ENCODE measurements at regions not wholly inside any gene's neighbourhood (a gene's known extent, or its start where the extent isn't known, plus 50 kb on each side); places are given as distances from the start of the nearest gene placed in this dataset.
A peak's percentile ranks its signal among the peaks of the same experiment; 100 is the strongest.

DNA sequence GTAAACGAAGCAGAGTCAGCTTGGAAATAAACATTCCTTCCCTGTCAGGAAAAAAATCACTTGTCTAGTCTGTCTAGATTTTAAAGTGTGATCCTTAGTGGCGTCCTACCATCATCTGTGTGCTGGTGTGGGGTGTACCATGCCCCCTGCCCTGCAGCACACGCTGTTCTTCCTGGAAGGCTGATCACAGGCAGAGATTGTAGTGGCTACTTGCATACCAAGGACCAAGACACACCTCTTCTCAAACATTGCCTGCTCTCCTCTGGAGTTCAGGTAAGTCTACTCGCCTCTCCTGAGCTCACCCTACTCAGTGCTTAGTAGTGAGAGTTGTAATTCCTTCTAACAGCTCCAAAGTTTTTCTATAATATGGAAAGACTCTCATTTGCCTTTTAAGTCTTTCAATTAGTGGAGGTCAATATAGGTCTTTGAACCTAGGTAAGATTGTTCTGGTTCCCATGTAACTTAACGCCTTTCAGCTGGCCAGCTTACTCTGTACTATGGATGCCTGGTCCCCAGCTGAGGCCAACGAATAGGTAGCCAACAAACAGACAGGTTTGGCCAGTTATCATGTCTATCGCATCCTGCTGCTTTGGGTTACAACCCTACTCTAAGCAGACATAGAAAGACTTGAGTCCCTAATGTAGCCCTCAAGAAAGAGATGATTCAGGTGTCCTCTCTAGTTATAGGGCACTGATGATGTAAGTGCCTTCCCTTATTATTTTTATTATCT lies 55.4 kb downstream of the XCL1 start:
- in situ Hi-C loops (cut with HindIII; ENCODE audit: low pct_unique_long_range_greater_than_20kb, low sequenced_read_pairs), result no loop called here
- DNase-seq (ENCODE audit: low read depth), result no peak

DNA sequence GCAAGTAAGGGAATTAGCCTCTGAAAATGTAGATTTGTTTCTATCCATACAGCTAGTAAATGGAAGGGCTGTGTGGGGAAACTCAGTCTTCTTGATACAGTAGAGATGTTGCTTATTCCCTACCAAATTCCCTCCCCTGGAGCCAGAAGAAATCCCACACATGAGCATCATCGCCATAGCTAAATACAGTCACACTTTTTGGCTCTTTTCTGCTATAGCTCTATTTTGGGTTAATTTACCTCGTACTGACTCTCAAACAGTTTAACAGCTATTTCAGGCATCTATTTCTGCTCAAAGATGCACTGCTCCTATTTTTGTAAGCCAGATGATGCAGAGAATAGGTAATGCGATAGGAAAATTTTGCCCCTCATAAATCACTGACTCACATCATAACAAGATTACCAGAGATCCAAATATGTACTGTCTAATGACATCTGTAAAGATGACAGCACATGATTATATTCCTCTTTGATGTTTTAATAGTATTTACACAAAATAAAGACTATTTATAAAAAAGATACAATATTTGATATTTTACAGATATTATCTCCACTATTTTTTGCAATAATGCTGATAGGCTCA lies 58.6 kb downstream of the XCL1 start:
- no peak for DNase-seq (ENCODE audit: low read depth)
- in situ Hi-C loops (cut with HindIII; ENCODE audit: low pct_unique_long_range_greater_than_20kb, low sequenced_read_pairs), result no loop called here

DNA sequence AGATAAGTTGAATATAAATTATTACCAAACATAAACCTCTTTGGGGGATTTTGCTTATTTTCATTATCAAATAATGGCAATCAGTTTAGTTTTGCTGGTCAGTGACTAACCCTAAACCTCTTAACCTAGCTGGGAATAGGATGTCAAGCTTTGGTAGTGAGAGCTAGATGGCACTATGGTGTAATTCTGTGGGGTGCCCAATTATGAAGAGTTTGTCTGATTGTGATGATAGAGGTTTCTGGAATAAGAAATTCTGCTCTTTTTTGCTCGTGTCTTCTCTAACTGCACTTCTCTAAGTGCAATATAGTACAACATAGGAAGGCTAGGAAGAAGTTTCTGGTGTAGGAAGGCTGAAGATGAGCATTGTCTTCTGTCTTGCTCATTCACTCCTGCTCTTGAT lies 59.8 kb downstream of the XCL1 start:
- in situ Hi-C loops (cut with HindIII; ENCODE audit: low pct_unique_long_range_greater_than_20kb, low sequenced_read_pairs), result no loop called here
- peak; percentile 35 for DNase-seq (ENCODE audit: low read depth)

DNA sequence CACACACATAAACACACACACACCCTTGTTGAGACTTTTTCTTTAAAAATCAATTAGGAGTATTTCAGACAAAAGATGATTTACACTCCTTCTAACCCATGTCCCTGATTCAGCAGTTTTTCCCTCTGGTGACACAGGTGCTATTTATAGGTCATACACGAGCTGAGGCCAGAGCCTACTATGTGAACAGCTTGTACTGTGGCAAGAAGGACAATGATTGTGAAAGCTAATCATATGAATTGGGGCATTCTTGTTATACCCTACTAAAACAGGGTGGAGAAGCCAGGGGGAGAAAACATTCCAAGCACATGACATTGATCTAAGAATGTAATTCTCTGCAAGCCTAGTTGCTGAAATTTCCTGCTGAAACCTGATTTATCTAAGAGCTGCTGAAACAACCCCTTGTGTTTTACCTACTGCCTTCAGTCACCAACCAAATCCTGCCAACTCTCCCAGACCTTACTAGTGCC lies 60.3 kb downstream of the XCL1 start:
- peak; percentile 37 for DNase-seq (ENCODE audit: low read depth)
- in situ Hi-C loops (cut with HindIII; ENCODE audit: low pct_unique_long_range_greater_than_20kb, low sequenced_read_pairs), result no loop called here

DNA sequence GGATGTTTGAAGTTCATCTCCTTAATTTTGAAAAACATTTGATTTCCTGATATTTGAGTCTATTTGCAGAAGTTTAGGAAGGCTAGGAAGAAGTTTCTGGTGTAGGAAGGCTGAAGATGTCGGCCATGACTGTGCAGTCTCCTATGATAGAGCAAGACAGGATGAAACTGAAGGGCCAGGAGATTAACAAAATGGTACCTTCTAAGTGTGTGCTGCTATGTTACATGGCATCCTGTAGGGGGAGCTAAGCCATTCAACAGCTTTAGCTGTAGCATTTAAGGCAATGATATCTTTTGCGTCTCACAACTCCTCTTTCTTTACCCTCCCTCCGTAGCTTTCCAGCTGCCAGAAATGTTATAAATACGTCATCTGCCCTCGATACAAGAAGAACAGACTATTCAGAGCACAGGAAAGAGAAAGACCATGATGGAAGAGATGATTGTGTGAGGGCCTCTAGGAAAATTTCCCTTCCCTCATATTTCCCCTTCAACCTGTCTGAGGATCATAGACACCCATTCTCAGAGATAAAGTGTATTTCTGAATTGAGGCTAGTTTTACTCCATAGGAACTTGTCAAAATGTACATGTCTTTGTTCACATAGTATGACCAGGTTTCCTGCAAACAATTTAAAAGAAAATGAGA lies 61.1 kb downstream of the XCL1 start:
- DNase-seq (ENCODE audit: low read depth), result peak; percentile 19
- in situ Hi-C loops (cut with HindIII; ENCODE audit: low pct_unique_long_range_greater_than_20kb, low sequenced_read_pairs), result no loop called here

DNA sequence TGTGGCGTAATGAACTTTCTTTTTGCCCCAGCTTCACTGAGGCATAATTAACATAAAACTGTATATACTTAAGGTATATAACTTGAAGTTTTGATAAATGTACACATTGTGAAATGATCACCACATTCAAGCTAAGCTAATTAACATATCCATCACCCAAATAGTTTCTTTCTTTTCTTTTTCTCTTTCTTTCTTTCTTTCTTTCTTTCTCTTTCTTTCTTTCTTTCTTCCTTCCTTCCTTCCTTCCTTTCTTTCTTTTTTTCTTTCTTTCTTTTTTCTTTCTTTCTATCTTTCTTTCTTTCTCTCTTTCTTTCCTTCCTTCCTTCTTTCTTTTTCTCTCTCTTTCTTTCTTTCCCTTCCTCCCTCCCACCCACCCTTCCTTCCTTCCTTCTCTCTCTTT lies 62.5 kb downstream of the XCL1 start:
- no peak for DNase-seq (ENCODE audit: low read depth)
- in situ Hi-C loops (cut with HindIII; ENCODE audit: low pct_unique_long_range_greater_than_20kb, low sequenced_read_pairs), result no loop called here

DNA sequence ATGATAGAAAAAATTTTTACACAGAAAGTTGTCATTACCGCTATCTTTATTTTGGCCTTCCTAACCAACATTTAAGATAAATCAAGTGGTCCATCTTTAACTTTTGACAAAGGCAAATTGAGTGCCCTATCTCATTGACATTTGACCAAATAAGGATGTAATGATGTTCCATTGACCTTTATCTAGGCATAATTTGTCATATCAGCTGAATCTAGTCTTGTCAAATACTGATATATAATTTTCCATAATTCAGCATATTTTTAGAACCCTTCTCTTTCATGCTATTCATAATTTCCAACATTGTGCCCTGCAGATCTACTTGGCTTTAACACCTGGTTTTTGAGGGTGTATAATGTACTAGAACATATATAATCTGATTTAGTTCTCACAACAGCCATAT lies 63.8 kb downstream of the XCL1 start:
- no peak for DNase-seq (ENCODE audit: low read depth)
- in situ Hi-C loops (cut with HindIII; ENCODE audit: low pct_unique_long_range_greater_than_20kb, low sequenced_read_pairs), result no loop called here

DNA sequence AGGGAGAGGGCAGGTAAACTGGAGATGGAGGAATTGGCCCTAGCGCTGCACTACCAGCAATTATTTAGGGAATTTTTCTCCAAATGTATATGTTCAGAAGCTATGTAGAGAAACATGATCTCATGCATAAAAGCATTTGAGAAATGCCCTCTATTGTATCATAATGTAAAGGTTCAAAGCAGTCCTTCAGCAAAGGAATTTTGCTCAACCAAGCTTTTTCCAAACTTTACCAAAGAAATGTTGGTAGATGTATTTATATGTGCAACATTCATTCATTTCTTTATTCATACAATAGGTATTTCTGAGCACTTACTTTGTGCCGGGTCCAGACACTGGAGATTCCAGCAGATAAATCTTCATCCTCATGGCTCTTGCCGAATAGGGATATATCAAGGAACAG lies 64.4 kb downstream of the XCL1 start:
- in situ Hi-C loops (cut with HindIII; ENCODE audit: low pct_unique_long_range_greater_than_20kb, low sequenced_read_pairs), result no loop called here

DNA sequence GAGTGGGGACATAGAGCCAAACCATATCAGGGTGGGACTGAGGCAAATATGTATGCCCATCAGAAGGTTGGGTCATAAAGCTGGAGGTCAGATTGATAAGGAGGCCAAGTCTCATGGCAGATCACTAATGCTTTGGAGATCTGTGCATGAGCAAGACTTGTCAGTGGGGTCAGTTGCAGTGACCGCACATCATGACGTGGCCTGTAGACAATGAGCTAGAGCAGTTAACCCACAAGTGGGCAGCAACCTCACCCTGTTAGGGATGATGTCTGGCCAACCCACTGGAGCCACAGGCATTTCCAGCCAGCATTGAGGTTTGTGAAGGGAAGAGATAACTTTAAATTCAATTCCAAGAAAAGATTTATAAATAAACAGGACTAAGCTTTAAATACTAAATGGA lies 66.7 kb downstream of the XCL1 start:
- no peak for DNase-seq (ENCODE audit: low read depth)

More for the DNA sequence above, 64.4 kb downstream of the XCL1 start:
- DNase-seq (ENCODE audit: low read depth), result no peak

More for the DNA sequence above, 66.7 kb downstream of the XCL1 start:
- in situ Hi-C loops (cut with HindIII; ENCODE audit: low pct_unique_long_range_greater_than_20kb, low sequenced_read_pairs), result no loop called here

All from Caki2 (cell line).